BE2C (cell line): ENCODE measurements at regions not wholly inside any gene's neighbourhood (a gene's known extent, or its start where the extent isn't known, plus 50 kb on each side); places are given as distances from the start of the nearest gene placed in this dataset.
A peak's percentile ranks its signal among the peaks of the same experiment; 100 is the strongest.

Experiments used
- DNase-seq: peaks from one replicate; pipeline ENCODE4 v3.0.0-alpha.2; 2020
- H3K27me3 ChIP-seq: fragments of 250-450 bp; sonication (Bioruptor Pico); 2 replicates; pipeline ENCODE4 v1.5.1; 2020; ENCODE audit warnings: mild to moderate bottlenecking
- H3K36me3 ChIP-seq: fragments of 250-450 bp; sonication (Bioruptor Pico); 2 replicates; pipeline ENCODE4 v1.5.1; 2020; ENCODE audit warnings: mild to moderate bottlenecking
- H3K4me1 ChIP-seq: fragments of 250-450 bp; sonication (Bioruptor Pico); 2 replicates; pipeline ENCODE4 v1.5.1; 2020
- H3K4me3 ChIP-seq: 2 replicates; pipeline ENCODE4 v1.5.1; 2011; ENCODE audit warnings: low read depth, low read length
- H3K9me3 ChIP-seq: fragments of 250-450 bp; sonication (Bioruptor Pico); 2 replicates; pipeline ENCODE4 v1.5.1; 2020
- TF ChIP-seq, protein P1 (sequence below): IDR thresholded peaks from 2 replicates; pipeline ENCODE4 v1.5.1; 2012; ENCODE audit warnings: mild to moderate bottlenecking, low read depth, low read length

DNA sequence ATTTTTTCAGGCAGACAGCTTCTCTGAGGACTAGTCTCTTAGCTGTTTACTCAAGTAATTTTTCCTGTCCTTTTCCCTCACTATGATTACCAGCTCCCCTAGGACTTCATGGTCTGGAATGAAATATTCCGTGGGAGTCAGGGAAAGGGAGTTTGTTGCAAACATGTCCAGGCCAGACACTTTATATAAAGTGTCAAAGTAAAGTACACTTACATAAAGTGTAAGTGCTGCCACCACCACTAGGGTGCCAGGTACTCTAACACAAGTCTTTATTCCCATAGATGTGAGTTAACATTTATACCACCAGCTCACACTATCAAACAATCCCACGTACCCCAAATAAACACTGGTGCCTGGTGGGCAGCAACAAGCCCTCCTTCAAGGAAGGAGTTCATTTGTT is 179.8 kb downstream of the SNRPN start:
- TF ChIP-seq, protein P1, sequence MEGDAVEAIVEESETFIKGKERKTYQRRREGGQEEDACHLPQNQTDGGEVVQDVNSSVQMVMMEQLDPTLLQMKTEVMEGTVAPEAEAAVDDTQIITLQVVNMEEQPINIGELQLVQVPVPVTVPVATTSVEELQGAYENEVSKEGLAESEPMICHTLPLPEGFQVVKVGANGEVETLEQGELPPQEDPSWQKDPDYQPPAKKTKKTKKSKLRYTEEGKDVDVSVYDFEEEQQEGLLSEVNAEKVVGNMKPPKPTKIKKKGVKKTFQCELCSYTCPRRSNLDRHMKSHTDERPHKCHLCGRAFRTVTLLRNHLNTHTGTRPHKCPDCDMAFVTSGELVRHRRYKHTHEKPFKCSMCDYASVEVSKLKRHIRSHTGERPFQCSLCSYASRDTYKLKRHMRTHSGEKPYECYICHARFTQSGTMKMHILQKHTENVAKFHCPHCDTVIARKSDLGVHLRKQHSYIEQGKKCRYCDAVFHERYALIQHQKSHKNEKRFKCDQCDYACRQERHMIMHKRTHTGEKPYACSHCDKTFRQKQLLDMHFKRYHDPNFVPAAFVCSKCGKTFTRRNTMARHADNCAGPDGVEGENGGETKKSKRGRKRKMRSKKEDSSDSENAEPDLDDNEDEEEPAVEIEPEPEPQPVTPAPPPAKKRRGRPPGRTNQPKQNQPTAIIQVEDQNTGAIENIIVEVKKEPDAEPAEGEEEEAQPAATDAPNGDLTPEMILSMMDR: peak; percentile 38
- DNase-seq: no peak
- H3K27me3 ChIP-seq: no peaks in the 10 kb centered on the region
- H3K4me3 ChIP-seq: no peak overlapping the region
- no peaks in the 10 kb centered on the region for H3K9me3 ChIP-seq
- H3K4me1 ChIP-seq: no peaks in the 10 kb centered on the region
- H3K36me3 ChIP-seq: no peaks in the 10 kb centered on the region

DNA sequence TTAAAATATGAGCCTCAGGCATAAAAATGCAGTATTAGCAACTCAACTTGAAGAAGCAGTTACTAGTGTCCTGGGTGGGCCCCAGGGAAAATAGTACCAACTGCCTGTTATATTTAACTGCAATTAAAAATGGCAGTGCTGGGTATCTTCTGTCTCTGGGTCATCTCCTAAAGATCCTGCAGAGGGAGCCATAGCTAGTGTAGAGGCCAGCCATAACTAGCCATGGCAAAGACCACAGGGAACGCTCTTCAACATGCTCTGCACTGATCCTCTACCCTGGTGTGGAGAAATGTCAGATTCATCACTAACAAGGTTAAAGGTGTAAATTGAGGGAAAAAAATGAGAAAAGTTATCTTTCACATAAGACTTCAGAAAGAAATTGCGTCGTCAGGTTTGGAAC is 181.3 kb downstream of the SNRPN start:
- peak; percentile 15 for DNase-seq
- Histone ChIP-seq H3K27me3 (no peaks in the 10 kb centered on the region), H3K9me3 (no peaks in the 10 kb centered on the region), H3K36me3 (no peaks in the 10 kb centered on the region), H3K4me3 (no peak overlapping the region), H3K4me1 (no peaks in the 10 kb centered on the region)
- TF ChIP-seq, protein P1: peak; percentile 57

DNA sequence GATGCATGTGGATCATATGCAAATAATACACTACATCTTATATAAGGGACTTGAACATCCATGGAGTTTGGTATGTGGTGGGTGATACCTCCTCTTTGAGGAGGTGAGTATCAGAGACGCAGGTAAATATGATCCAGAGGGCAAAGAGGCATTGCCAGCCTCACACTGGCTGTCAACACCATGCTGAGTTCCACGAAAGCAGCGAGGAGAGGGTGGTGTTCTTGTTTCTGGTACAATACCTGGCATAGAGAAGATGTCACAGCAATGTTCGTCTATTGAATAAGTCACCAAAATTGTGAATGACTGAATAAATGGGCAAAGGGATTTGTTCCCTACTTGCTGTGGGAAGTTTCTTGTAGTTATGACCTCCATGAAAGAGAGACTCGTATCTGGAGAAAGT is 182.2 kb downstream of the SNRPN start:
- no peaks in the 10 kb centered on the region for H3K9me3 ChIP-seq
- H3K27me3 ChIP-seq: no peaks in the 10 kb centered on the region
- DNase-seq: no peak
- H3K36me3 ChIP-seq: no peaks in the 10 kb centered on the region
- no peaks in the 10 kb centered on the region for H3K4me1 ChIP-seq
- H3K4me3 ChIP-seq: no peak overlapping the region
- TF ChIP-seq, protein P1: no peak

DNA sequence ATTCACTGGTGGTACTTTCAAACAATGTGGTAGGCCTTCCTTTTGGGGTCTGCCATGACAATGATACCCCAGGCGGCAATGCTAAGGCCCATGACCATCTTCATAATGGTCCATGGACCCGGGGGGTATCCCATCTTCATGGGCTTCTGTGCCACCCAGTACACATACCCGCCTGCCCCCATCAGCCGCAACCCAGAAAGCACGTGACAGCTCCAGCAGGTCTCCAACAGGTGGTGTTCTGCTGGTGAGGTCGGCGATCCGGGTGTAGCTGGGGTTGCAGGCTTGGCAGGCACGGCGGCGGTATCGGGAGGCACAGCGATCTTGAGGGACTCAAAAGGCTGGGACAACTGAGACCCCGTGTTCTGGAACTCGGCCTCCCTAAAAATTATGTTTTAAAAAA is 214.5 kb downstream of the SNRPN start:
- Histone ChIP-seq H3K9me3 (peaks cover 2% of the 10 kb centered on the region; the same call in 1 of the 2 replicates), H3K4me1 (no peaks in the 10 kb centered on the region), H3K4me3 (no peak overlapping the region), H3K27me3 (no peaks in the 10 kb centered on the region), H3K36me3 (no peaks in the 10 kb centered on the region)
- DNase-seq: peak; percentile 3
- TF ChIP-seq, protein P1: no peak

DNA sequence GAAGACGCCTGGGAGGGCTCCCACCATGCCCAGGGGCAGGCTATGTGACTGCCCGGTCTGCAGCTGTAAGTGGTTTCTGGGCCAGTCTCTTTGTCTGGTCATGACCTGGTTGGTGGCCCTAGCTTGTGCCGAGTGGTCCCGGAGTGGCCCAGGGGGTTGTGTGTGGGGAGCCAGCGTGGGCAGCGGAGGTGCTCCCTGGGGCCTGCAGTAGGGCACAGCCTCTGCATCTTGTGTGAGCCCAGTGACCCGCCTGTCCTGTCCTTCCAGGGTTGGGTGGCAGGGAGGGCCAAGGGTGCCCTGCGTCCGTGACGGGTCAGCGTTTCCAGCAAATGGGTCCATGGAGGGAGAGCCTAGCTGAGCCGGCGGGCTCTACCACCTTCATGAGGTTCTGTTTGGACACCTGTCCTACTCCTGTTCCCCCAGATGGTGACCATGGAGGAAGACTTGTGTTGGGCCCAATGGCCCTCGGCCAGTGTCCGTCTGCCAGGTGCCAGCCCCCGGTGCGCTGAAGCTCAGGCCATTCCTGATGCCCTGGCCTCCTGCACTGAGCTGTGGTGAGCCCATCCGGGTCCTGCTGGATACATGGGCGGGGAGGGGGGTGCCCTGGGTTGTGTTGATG is 215.4 kb downstream of the SNRPN start:
- DNase-seq: peak; percentile 6
- Histone ChIP-seq H3K27me3 (no peaks in the 10 kb centered on the region), H3K4me1 (no peaks in the 10 kb centered on the region), H3K9me3 (peaks cover 2% of the 10 kb centered on the region; the same call in 1 of the 2 replicates), H3K36me3 (no peaks in the 10 kb centered on the region), H3K4me3 (no peak overlapping the region)
- TF ChIP-seq, protein P1: no peak

DNA sequence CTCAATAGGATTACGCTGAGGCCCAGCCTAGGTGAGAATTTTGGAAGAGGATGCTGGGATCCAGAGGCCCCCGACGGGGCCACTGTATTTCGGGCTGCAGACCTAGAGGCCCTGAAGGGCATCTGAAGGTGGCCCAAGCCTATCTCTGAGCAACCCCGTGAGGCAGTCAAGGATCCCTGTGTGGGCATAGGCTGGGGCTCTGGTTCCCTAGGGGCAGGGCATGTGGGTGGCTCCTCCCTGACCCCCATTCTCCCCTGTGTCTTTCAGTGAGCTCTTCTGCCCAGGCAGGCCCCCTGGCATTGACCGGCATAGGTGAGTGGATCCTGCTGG is 216.0 kb downstream of the SNRPN start:
- DNase-seq: no peak
- no peaks in the 10 kb centered on the region for H3K4me1 ChIP-seq
- H3K4me3 ChIP-seq: no peak overlapping the region
- TF ChIP-seq, protein P1: no peak
- H3K9me3 ChIP-seq: peaks cover 2% of the 10 kb centered on the region; the same call in 1 of the 2 replicates
- no peaks in the 10 kb centered on the region for H3K27me3 ChIP-seq
- no peaks in the 10 kb centered on the region for H3K36me3 ChIP-seq
